HG03457 (cell line): ENCODE measurements at regions not wholly inside any gene's neighbourhood (a gene's known extent, or its start where the extent isn't known, plus 50 kb on each side); places are given as distances from the start of the nearest gene placed in this dataset.
"Not testable (repeated sequence)": the region's sequence is repeated elsewhere in the genome, so short reads cannot be mapped to it uniquely, and the experiment has no call there.

ENCODE experiments used
- ATAC-seq: cut with Tn5 transposase; IDR thresholded peaks from one replicate; pipeline ENCODE4 v1.9.1; 2021; ENCODE audit warnings: moderate number of reproducible peaks; ENCODE audit not compliant: unreplicated experiment

DNA sequence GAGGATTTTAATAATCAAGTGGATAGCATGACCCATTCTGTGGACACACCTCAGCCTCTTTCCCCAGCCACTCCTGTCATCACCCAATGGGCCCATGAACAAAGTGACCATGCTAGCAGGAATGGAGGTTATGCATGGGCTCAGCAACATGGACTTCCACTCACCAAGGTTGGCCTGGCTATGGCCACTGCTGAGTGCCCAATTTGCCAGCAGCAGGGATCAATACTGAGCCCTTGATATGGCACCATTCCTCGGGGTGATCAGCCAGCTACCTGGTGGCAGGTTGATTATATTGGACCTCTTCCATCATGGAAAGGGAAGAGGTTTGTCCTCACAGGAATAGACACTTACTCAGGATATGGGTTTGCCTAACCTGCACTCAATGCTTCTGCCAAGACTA is 173.9 kb upstream of the C1orf87 start:
- ATAC-seq: not testable (repeated sequence)

- no peak for ATAC-seq
These were observed 171.8 kb upstream of the C1orf87 start for GRCh38 chr1:60245324-60245723.

- ATAC-seq: no peak
These were observed 171.3 kb upstream of the C1orf87 start for GRCh38 chr1:60244906-60245305.

DNA sequence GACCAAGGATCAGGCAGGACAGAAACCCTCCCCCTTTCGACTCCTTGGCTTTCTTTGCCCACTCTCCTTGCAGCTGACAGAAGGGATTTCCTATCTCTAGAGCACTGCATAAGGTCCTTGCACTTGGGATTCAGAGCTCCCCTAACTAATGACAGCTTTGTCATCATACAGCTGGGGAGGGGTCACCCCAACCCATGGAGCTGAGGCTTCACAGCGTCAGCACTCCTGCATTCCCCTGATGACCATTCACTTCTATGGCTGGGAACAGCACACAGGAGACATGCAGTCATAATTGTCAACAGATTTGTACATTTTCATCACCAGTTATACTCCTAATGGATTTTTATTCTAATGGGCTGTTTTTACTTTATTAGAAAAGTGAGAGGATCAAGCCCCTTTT is 161.7 kb upstream of the C1orf87 start:
- ATAC-seq: no peak

GRCh38 chr1:60234776-60235175 is 161.2 kb upstream of the C1orf87 start:
- ATAC-seq: no peak

- ATAC-seq: no peak
These were observed 156.3 kb upstream of the C1orf87 start for GRCh38 chr1:60229821-60230220.

DNA sequence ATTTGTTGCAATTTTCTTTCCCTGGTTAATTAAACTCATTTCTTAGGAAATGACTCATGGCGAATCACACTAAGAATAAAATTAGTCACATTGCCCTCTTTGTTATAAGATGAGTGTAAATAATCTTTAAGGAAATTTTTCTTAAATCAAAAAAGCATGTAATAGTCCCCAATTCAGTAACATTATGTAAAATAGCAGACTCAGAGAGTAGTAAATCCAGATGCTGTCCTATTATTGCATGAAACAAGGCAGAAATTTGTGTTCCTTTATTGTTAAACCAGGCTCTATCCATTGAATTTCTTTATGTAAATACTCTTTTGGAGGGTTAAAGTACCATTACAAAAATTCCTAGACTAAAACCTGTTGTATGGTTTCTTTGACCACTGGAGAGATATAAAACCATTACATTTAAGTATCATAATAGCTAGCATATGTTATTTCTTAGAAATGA is 154.5 kb upstream of the C1orf87 start:
- ATAC-seq: no peak

DNA sequence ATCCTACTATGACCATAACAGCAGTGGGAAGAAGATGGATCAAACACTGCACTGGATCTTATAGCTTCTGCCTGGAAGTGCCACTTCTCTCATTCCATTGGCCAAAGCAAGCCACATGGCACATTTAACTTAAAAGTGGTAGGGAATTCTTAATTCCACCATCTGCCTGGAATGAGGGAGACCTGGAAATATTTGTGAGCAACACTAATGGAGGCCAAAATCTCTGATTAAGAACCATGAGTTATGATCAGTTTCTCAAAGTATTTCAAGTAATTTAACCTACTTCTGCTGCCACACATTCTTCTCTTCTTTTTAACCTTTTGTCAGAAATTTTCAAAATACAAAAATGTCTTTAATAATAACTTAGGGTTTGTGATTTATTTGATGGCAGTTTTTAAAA is 154.0 kb upstream of the C1orf87 start:
- ATAC-seq: no peak

- ATAC-seq: no peak
These were observed 151.9 kb upstream of the C1orf87 start for GRCh38 chr1:60225486-60225885.

DNA sequence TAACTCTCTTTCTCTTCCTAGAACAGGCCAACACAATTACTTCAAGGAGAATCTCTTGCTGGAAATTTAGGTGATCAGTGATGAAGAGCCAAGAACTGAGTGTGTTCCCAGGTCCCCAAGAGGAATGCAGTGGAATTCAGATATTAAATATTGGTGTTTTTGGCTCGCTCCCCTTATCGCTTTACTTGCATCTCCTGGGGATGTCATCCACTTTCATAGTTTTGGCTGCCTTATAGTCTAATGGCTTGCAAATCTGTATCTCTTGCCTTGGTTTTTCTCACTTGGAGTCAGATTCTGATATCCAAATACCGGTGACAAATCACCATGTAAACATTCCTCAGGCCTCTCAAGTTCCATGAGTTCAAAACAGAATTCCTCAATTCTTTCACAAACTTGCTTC is 151.0 kb upstream of the C1orf87 start:
- no peak for ATAC-seq

DNA sequence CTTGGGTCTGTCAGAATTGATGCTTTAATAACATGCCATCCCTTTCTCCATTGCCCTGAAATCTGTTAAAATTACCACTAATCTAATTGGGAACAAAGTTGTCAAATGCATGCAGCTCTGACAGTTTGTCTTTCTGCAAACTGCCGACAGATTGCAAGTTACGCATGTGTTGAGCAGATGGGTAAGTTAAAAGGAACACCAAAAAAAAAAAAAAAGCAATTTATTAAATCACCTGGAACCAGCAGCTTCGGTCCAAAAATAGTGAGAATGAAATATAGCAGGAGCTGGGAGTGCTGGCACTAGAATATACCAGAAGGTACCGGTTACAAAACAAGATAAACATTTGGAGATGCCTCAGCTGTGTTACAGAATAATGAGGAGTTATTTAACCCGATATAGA is 149.6 kb upstream of the C1orf87 start:
- no peak for ATAC-seq

DNA sequence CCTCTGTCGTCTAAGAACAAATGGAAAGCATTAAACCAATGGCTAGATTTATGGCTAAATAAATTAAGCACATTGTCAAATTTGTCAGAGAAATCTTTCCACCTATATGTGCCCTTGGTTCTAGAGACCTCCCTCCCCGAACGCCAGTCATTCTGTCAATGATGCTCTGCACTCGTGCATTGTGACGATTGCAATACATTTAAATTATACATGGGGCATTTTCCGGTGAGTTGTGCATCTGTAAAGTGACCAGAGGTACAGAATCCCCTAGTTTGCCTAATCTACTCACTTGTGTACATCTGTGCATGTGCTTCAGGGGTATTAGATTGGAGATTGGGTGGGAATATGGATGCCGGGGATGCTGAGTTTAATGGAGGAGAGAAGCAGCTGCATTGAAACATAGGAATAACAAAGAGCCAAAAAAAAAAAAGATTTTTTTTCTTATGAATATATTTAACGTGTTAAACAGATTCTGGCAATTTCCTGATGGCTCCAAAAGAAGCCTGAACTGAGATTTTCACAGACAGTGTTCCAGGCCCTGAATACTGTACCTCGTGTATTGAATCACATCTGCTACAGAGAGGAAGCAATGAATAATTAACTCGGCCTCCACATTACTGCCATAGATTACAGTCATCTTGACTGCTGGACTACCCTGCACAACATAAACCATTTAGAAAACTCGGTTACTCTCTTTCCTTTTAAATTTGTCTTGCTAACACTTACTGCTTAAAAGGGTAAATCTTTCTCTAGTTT is 149.0 kb upstream of the C1orf87 start:
- no peak for ATAC-seq

DNA sequence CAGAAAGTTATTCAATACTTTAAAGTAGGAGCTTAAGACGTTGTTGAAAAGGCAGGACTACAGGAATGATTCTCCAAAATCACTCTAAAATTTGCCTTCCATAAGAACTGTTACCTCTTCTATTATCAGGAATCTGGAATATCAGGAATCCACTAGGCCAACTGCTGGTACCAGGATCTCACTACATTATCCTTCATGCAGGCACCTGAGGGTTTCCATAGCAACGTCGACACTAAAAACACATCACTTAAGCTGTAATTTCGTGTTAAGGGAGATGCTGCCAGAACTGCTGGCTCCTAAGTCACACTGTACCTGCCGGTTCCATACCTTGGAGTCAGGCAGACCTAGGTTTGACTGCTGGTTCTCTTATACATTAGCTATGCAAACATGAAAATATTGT is 139.7 kb upstream of the C1orf87 start:
- ATAC-seq: no peak

GRCh38 chr1:60196026-60196425 is 122.5 kb upstream of the C1orf87 start:
- ATAC-seq: no peak

- ATAC-seq: no peak
These were observed 112.1 kb upstream of the C1orf87 start for GRCh38 chr1:60185684-60186083.

- ATAC-seq: no peak
These were observed 111.0 kb upstream of the C1orf87 start for GRCh38 chr1:60184521-60184920.

GRCh38 chr1:60173729-60174505 is 100.3 kb upstream of the C1orf87 start:
- ATAC-seq: no peak

GRCh38 chr1:60173006-60173405 is 99.4 kb upstream of the C1orf87 start:
- ATAC-seq: no peak

GRCh38 chr1:60171801-60172200 is 98.2 kb upstream of the C1orf87 start:
- ATAC-seq: no peak

- ATAC-seq: no peak
These were observed 97.1 kb upstream of the C1orf87 start for GRCh38 chr1:60170709-60171108.

DNA sequence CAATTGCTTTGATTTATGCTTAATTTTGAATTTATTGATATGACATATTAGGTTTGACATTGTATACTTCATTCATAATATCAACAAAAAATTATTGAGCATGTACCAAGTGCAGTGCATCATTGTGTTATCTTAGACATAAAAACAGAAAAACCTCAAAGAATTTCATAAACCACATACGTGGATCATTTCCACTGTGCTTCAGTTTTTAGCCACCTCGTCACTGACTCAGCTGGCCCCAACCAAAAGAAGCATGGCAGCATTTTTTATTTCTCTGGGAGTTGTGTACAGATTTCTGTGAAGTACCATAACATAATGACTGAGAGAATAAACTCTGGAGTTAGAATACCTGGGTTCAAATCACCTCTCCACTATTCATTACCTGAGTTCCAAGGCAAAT is 95.6 kb upstream of the C1orf87 start:
- ATAC-seq: no peak

GRCh38 chr1:60162936-60163335 is 89.4 kb upstream of the C1orf87 start:
- ATAC-seq: no peak
